ENCODE measurements at regions not wholly inside any gene's neighbourhood (a gene's known extent, or its start where the extent isn't known, plus 50 kb on each side); places are given as distances from the start of the nearest gene placed in this dataset.
"Not testable (repeated sequence)": the region's sequence is repeated elsewhere in the genome, so short reads cannot be mapped to it uniquely, and the experiment has no call there.

DNA sequence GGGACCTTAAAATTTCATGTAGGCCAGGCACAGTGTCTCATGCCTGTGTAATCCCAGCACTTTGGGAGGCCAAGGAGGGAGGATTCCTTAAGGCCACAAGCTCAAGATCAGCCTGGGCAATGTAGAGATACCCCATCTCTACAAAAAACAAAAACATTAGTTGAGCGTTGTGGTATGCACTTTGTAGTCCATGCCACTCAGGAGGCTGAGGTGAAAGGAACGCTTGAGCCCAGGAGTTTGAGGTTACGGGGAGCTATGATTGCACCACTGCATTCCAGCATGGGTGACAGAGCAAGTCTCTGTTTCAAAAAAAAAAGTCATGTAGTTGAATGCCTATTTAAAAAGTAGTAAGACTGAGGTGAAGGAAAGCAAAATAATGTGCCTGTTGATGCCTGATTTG is 83.5 kb downstream of the TTC6 start:
- ChIA-PET POLR2A (no interaction called here), CTCF (no interaction called here)
- H3K9me3 ChIP-seq (ENCODE audit: control insufficient read depth, insufficient read depth, low read length): no peaks in the 10 kb centered on the region
- H3K27me3 ChIP-seq (ENCODE audit: control insufficient read depth, insufficient read depth, low read length): no peaks in the 10 kb centered on the region
- DNase-seq (ENCODE audit: low read depth, low spot score): no peak
- H3K4me3 ChIP-seq (ENCODE audit: low read depth, low read length): no peak overlapping the region
- H3K27ac ChIP-seq (ENCODE audit: low read depth, low read length): no peak overlapping the region
- TF ChIP-seq, protein P1, sequence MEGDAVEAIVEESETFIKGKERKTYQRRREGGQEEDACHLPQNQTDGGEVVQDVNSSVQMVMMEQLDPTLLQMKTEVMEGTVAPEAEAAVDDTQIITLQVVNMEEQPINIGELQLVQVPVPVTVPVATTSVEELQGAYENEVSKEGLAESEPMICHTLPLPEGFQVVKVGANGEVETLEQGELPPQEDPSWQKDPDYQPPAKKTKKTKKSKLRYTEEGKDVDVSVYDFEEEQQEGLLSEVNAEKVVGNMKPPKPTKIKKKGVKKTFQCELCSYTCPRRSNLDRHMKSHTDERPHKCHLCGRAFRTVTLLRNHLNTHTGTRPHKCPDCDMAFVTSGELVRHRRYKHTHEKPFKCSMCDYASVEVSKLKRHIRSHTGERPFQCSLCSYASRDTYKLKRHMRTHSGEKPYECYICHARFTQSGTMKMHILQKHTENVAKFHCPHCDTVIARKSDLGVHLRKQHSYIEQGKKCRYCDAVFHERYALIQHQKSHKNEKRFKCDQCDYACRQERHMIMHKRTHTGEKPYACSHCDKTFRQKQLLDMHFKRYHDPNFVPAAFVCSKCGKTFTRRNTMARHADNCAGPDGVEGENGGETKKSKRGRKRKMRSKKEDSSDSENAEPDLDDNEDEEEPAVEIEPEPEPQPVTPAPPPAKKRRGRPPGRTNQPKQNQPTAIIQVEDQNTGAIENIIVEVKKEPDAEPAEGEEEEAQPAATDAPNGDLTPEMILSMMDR (IDR thresholded peaks at IDR 0.05; ENCODE audit: low read depth, low read length): no peak

DNA sequence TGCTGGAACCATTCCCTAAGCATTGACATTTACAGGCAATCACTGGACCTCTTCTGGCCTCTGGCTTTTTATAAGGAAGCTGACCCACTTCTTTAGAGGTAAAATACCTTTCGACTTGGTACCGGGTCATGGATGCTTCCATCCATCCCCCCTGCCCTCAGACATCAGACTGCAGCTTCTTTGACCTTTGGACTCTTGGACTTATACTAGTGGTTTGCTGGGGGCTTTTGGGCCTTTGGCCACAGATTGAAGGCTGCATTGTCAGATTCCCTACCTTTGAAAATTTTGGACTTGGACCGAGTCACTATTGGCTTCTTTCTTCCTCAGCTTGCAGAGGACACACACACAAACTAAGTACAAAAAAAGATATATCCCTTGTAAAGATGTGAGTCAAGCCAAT is 86.1 kb downstream of the TTC6 start:
- CTCF ChIA-PET: interaction anchor here (1.2 to 2.0 kb wide), 3 partner anchors 9 to 451 kb away, joined by 5 to 7 read pairs (median 6); no protein-coding TSS in a partner anchor
- Histone ChIP-seq H3K9me3 (ENCODE audit: control insufficient read depth, insufficient read depth, low read length) (no peaks in the 10 kb centered on the region), H3K4me3 (ENCODE audit: low read depth, low read length) (no peak overlapping the region), H3K27ac (ENCODE audit: low read depth, low read length) (no peak overlapping the region), H3K27me3 (ENCODE audit: control insufficient read depth, insufficient read depth, low read length) (no peaks in the 10 kb centered on the region)
- DNase-seq (ENCODE audit: low read depth, low spot score): no peak
- POLR2A ChIA-PET: no interaction called here
- TF ChIP-seq, protein P1 (IDR thresholded peaks at IDR 0.05; ENCODE audit: low read depth, low read length): no peak

DNA sequence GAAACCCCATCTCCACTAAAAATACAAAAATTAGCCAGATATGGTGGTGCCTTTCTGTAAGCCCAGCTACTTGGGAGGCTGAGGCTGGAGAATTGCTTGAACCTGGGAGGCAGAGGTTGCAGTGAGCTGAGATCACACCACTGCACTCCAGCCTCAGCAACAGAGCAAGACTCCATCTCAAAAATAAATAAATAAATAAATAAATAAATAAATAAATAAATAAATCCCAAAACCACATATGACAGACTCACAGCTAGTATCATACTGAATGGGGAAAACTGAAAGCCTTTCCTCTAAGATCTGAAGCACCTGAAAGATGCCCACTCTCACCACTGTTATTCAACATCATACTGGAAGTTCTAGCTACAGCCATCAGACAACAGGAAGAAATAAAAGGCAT is 97.3 kb downstream of the TTC6 start:
- POLR2A ChIA-PET; H3K9me3 ChIP-seq (ENCODE audit: control insufficient read depth, insufficient read depth, low read length); DNase-seq (ENCODE audit: low read depth, low spot score); H3K27me3 ChIP-seq (ENCODE audit: control insufficient read depth, insufficient read depth, low read length); H3K27ac ChIP-seq (ENCODE audit: low read depth, low read length); H3K4me3 ChIP-seq (ENCODE audit: low read depth, low read length); CTCF ChIA-PET: not testable (repeated sequence)

DNA sequence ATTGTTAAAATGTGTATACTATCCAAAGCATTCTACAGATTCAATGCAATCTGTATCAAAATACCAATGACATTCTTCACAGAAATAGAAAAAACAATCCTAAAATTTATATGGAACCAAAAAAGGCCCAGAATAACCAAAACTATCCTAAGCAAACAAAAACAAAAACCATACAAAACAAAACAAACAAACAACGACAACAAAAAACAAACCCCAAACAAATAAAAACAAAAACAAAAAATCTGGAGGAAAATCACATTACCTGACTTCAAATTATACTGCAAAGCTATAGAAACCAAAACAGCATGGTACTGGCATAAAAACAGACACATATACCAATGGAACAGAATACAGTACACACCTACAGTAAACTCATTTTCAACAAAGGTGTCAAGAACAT is 98.0 kb downstream of the TTC6 start:
- POLR2A ChIA-PET; CTCF ChIA-PET; H3K27ac ChIP-seq (ENCODE audit: low read depth, low read length); DNase-seq (ENCODE audit: low read depth, low spot score); H3K9me3 ChIP-seq (ENCODE audit: control insufficient read depth, insufficient read depth, low read length); H3K27me3 ChIP-seq (ENCODE audit: control insufficient read depth, insufficient read depth, low read length); H3K4me3 ChIP-seq (ENCODE audit: low read depth, low read length): not testable (repeated sequence)

DNA sequence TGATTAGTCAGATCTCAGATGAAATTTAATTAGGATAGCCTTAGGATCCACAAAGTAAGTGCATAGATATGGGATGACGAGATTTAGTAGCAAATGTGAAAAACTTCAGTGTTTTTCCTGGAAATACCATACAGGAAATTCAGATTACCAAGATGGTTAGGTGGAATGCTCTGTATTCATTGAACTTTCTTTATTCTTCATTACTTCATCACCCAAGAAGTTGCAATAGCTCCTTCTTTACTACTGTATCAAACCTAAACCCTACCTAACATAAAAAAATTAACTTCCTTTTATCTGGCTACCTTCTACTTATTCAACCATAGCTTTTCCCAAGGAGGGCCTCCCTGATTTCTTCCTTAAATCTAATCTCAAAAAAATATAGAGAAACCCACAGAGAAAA is 100.4 kb downstream of the TTC6 start:
- ChIA-PET CTCF (interaction anchor here (0.8 to 1.0 kb wide), 2 partner anchors 98 to 101 kb away, joined by 3 to 4 read pairs; partner anchors contain the start of gene FOXA1), POLR2A (no interaction called here)
- H3K4me3 ChIP-seq (ENCODE audit: low read depth, low read length): no peak overlapping the region
- no peaks in the 10 kb centered on the region for H3K27me3 ChIP-seq (ENCODE audit: control insufficient read depth, insufficient read depth, low read length)
- DNase-seq (ENCODE audit: low read depth, low spot score): no peak
- no peaks in the 10 kb centered on the region for H3K9me3 ChIP-seq (ENCODE audit: control insufficient read depth, insufficient read depth, low read length)
- no peak overlapping the region for H3K27ac ChIP-seq (ENCODE audit: low read depth, low read length)
- TF ChIP-seq, protein P1 (IDR thresholded peaks at IDR 0.05; ENCODE audit: low read depth, low read length): no peak

DNA sequence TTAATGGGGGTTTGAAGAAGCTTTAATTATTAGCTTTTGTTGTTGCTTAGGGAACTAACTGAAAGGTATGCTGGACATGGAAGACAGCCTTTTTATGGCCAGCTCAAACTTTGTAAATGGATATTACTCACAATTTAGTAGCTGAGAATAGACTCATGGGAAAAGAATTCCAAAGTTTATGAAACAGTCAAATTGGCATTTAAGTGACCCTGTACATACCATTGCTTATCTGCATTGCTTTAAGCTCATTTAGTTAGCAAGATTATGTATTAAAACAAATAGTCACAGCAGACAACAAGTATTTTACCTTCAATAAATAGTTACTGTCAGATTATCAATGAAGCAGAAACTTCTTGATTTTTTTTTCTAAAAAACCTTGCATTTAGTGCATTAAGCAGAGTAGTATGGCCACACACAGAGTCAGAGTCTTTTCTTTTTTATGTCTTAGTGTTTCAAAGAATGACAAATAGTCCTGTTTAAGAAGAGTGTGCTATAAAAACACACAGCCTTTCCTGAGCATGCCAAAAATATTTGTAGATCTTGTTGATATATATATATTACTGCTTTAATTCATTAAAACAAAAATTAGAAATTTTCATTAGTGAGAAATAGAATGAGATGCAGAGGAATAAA is 102.2 kb downstream of the TTC6 start:
- POLR2A ChIA-PET: no interaction called here
- TF ChIP-seq, protein P1 (IDR thresholded peaks at IDR 0.05; ENCODE audit: low read depth, low read length): no peak
- H3K4me3 ChIP-seq (ENCODE audit: low read depth, low read length): no peak overlapping the region
- no peak overlapping the region for H3K27ac ChIP-seq (ENCODE audit: low read depth, low read length)
- H3K27me3 ChIP-seq (ENCODE audit: control insufficient read depth, insufficient read depth, low read length): no peaks in the 10 kb centered on the region
- H3K9me3 ChIP-seq (ENCODE audit: control insufficient read depth, insufficient read depth, low read length): no peaks in the 10 kb centered on the region
- CTCF ChIA-PET: interaction anchor here (0.6 to 1.3 kb wide), 5 partner anchors 10 to 451 kb away, joined by 3 to 6 read pairs (median 3); no protein-coding TSS in a partner anchor
- DNase-seq (ENCODE audit: low read depth, low spot score): peak; percentile 21

All from AG04450 (cell line).